ENCODE measurements at regions not wholly inside any gene's neighbourhood (a gene's known extent, or its start where the extent isn't known, plus 50 kb on each side); places are given as distances from the start of the nearest gene placed in this dataset.

- no peak for ATAC-seq (ENCODE audit: low FRiP score)
- 78 to 82% methylated on average over 5 of the region's 5 CpGs for WGBS, 2 donors
- intact Hi-C loops (cut with DNase I): no loop called here
Observed at GRCh38 chr5:39816156-39816845, 391.5 kb upstream of the DAB2 start.

GRCh38 chr5:39815711-39816110, 390.9 kb upstream of the DAB2 start:
- ATAC-seq (ENCODE audit: low FRiP score): no peak
- Histone ChIP-seq H3K4me3 (ENCODE audit: low read length in 2 of 2) (no peak overlapping the region), H3K36me3 (ENCODE audit: control insufficient read depth in 1 of 2, insufficient read depth in 2 of 2, low read length in 1 of 2) (no peaks in the 10 kb centered on the region), H3K9me3 (ENCODE audit: control insufficient read depth, low read length) (no peaks in the 10 kb centered on the region), H3K4me1 (ENCODE audit: control insufficient read depth in 1 of 2, insufficient read depth in 2 of 2, low read length in 2 of 2) (no peaks in the 10 kb centered on the region), H3K27ac (ENCODE audit: low read depth in 1 of 2, low read length in 2 of 2) (no peak overlapping the region), H3K27me3 (ENCODE audit: control insufficient read depth in 1 of 2, insufficient read depth in 2 of 2, low read length in 1 of 2) (no peaks in the 10 kb centered on the region)
- no peak for DNase-seq
- intact Hi-C loops (cut with DNase I): no loop called here
- WGBS, 2 donors: 67 to 77% methylated on average over 2 of the region's 2 CpGs

More at GRCh38 chr5:39816156-39816845, 391.5 kb upstream of the DAB2 start:
- Histone ChIP-seq H3K9me3 (ENCODE audit: control insufficient read depth, low read length) (no peaks in the 10 kb centered on the region), H3K4me3 (ENCODE audit: low read length in 2 of 2) (no peak overlapping the region), H3K36me3 (ENCODE audit: control insufficient read depth in 1 of 2, insufficient read depth in 2 of 2, low read length in 1 of 2) (no peaks in the 10 kb centered on the region), H3K27me3 (ENCODE audit: control insufficient read depth in 1 of 2, insufficient read depth in 2 of 2, low read length in 1 of 2) (no peaks in the 10 kb centered on the region), H3K27ac (ENCODE audit: low read depth in 1 of 2, low read length in 2 of 2) (no peak overlapping the region), H3K4me1 (ENCODE audit: control insufficient read depth in 1 of 2, insufficient read depth in 2 of 2, low read length in 2 of 2) (no peaks in the 10 kb centered on the region)
- no peak for DNase-seq

DNA sequence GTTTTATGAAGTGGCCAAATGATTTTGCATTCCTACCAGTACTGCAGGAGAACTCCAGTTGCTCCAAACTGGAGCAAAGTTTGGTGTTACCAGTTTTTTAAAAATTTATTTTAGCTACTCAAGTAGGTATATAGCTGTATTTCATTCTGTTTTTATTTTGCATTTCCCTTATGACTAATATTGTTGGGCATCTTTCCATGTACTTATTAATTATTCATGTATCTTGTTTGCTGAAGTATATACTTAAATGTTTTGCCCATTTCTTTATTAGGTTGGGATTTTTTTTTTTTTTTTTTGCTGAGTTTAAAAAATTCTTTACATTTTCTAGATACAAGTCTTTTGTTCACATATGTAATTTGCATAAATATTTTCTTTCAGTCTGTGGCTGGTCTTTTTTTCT, 386.6 kb upstream of the DAB2 start:
- Histone ChIP-seq H3K27me3 (ENCODE audit: control insufficient read depth in 1 of 2, insufficient read depth in 2 of 2, low read length in 1 of 2) (no peaks in the 10 kb centered on the region), H3K27ac (ENCODE audit: low read depth in 1 of 2, low read length in 2 of 2) (no peak overlapping the region), H3K4me3 (ENCODE audit: low read length in 2 of 2) (no peak overlapping the region), H3K36me3 (ENCODE audit: control insufficient read depth in 1 of 2, insufficient read depth in 2 of 2, low read length in 1 of 2) (no peaks in the 10 kb centered on the region), H3K9me3 (ENCODE audit: control insufficient read depth, low read length) (no peaks in the 10 kb centered on the region), H3K4me1 (ENCODE audit: control insufficient read depth in 1 of 2, insufficient read depth in 2 of 2, low read length in 2 of 2) (no peaks in the 10 kb centered on the region)
- intact Hi-C loops (cut with DNase I): no loop called here
- ATAC-seq (ENCODE audit: low FRiP score) (no peak), DNase-seq (no peak)

DNA sequence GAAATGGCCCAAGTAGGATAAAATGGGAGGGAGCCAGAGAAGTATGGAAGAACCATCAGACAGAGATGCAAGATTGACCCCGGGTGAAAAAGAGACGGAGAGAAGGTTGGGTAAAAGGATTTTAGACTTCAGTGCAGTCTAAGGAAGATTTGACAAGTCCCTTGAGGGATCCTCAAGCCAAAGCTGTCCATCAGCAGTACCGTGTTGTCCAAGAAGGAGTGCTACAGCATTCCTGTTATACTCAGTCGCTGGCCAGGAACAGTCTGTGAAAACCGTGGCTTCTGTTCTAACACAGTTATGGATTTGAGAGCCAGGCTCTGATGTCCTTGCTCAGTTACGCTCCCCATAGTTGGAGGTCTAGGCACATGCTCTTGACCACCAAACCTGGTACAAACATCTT, 383.9 kb upstream of the DAB2 start:
- intact Hi-C loops (cut with DNase I): no loop called here
- WGBS, 2 donors: 51 to 58% methylated on average over 6 of the region's 6 CpGs
- Histone ChIP-seq H3K4me3 (ENCODE audit: low read length in 2 of 2) (no peak overlapping the region), H3K36me3 (ENCODE audit: control insufficient read depth in 1 of 2, insufficient read depth in 2 of 2, low read length in 1 of 2) (no peaks in the 10 kb centered on the region), H3K9me3 (ENCODE audit: control insufficient read depth, low read length) (no peaks in the 10 kb centered on the region), H3K27ac (ENCODE audit: low read depth in 1 of 2, low read length in 2 of 2) (no peak overlapping the region), H3K27me3 (ENCODE audit: control insufficient read depth in 1 of 2, insufficient read depth in 2 of 2, low read length in 1 of 2) (no peaks in the 10 kb centered on the region), H3K4me1 (ENCODE audit: control insufficient read depth in 1 of 2, insufficient read depth in 2 of 2, low read length in 2 of 2) (no peaks in the 10 kb centered on the region)
- no peak for ATAC-seq (ENCODE audit: low FRiP score)
- no peak for DNase-seq

DNA sequence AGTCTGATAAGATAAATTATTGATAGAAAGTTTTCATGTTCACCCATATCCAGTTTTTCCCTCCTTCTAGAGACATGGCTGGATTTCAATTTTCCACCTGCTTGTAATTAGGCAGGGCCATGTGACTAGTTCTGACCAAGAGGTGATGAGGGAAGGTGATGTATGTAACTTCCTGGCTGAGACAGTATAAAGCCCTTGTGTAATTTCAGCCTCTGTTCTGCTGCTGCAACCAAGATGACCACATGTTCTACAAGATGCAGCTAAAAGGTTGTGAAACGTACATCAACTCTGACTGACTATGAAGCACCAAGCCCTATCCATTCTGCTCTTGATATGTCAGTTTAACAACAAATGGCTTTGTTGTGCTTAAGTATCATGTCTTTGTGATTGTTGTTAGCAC, 376.5 kb upstream of the DAB2 start:
- no peak for ATAC-seq (ENCODE audit: low FRiP score)
- no peak for DNase-seq
- Histone ChIP-seq H3K4me1 (ENCODE audit: control insufficient read depth in 1 of 2, insufficient read depth in 2 of 2, low read length in 2 of 2) (no peaks in the 10 kb centered on the region), H3K27ac (ENCODE audit: low read depth in 1 of 2, low read length in 2 of 2) (no peak overlapping the region), H3K27me3 (ENCODE audit: control insufficient read depth in 1 of 2, insufficient read depth in 2 of 2, low read length in 1 of 2) (no peaks in the 10 kb centered on the region), H3K9me3 (ENCODE audit: control insufficient read depth, low read length) (no peaks in the 10 kb centered on the region), H3K36me3 (ENCODE audit: control insufficient read depth in 1 of 2, insufficient read depth in 2 of 2, low read length in 1 of 2) (no peaks in the 10 kb centered on the region), H3K4me3 (ENCODE audit: low read length in 2 of 2) (no peak overlapping the region)
- WGBS, 2 donors: 79 to 82% methylated on average over 1 of the region's 1 CpG
- intact Hi-C loops (cut with DNase I): no loop called here

DNA sequence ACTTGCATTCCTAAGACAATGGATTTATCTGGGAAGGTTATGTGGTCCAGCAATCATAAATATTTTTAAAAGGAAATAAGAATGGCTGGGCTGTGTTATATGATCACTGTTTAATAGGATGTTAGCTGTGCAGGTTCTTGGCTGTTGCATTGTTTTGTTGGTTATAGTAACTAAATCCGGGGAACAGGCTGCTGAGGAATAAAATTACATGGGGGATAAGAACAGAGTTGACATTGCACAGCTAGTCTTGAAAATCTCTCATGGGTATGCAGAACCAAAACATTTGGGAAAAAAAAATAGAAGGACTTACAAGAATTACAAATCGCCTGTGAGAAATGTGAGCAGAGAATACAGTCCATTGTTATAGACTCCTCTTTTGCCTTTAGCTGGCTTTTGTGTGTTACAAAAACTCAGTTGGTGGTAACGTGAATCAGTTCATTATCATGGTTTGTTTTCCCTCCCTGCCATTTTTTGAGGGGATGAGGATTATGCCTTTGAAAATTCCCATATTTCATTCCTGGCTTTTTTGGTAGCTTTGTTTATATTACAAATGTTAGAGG, 375.3 kb upstream of the DAB2 start:
- 23 to 24% methylated on average over 3 of the region's 3 CpGs for WGBS, 2 donors
- Histone ChIP-seq H3K27me3 (ENCODE audit: control insufficient read depth in 1 of 2, insufficient read depth in 2 of 2, low read length in 1 of 2) (no peaks in the 10 kb centered on the region), H3K36me3 (ENCODE audit: control insufficient read depth in 1 of 2, insufficient read depth in 2 of 2, low read length in 1 of 2) (no peaks in the 10 kb centered on the region), H3K27ac (ENCODE audit: low read depth in 1 of 2, low read length in 2 of 2) (no peak overlapping the region), H3K4me3 (ENCODE audit: low read length in 2 of 2) (no peak overlapping the region), H3K9me3 (ENCODE audit: control insufficient read depth, low read length) (no peaks in the 10 kb centered on the region), H3K4me1 (ENCODE audit: control insufficient read depth in 1 of 2, insufficient read depth in 2 of 2, low read length in 2 of 2) (no peaks in the 10 kb centered on the region)
- no peak for DNase-seq
- intact Hi-C loops (cut with DNase I): no loop called here
- ATAC-seq (ENCODE audit: low FRiP score): no peak

DNA sequence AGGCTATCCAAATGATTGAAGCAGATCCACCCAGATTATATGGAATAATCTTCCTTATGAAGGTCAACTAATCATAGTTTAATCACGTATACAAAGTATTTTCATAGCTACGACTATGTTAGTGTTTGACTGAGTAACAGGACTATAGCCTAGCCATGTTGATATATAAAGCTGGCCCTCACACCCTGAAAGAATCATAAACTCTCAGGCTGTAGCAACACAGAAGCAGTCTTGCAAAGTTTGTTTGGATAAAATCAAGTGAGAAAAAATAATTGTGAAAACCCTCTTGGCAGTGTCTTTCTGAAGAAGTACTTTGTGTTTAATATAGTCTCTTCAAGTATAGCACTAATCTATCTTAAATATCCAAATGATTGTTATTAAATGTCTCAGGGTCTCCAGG, 374.5 kb upstream of the DAB2 start:
- intact Hi-C loops (cut with DNase I): no loop called here
- H3K27me3 ChIP-seq (ENCODE audit: control insufficient read depth in 1 of 2, insufficient read depth in 2 of 2, low read length in 1 of 2): no peaks in the 10 kb centered on the region
- H3K4me1 ChIP-seq (ENCODE audit: control insufficient read depth in 1 of 2, insufficient read depth in 2 of 2, low read length in 2 of 2): no peaks in the 10 kb centered on the region
- WGBS, 2 donors: 50 to 57% methylated on average over 2 of the region's 2 CpGs
- no peaks in the 10 kb centered on the region for H3K36me3 ChIP-seq (ENCODE audit: control insufficient read depth in 1 of 2, insufficient read depth in 2 of 2, low read length in 1 of 2)
- no peak overlapping the region for H3K27ac ChIP-seq (ENCODE audit: low read depth in 1 of 2, low read length in 2 of 2)
- no peaks in the 10 kb centered on the region for H3K9me3 ChIP-seq (ENCODE audit: control insufficient read depth, low read length)
- no peak for ATAC-seq (ENCODE audit: low FRiP score)
- no peak for DNase-seq
- H3K4me3 ChIP-seq (ENCODE audit: low read length in 2 of 2): no peak overlapping the region

GRCh38 chr5:39794513-39795210, 369.9 kb upstream of the DAB2 start:
- H3K4me3 ChIP-seq (ENCODE audit: low read length in 2 of 2): no peak overlapping the region
- no peaks in the 10 kb centered on the region for H3K36me3 ChIP-seq (ENCODE audit: control insufficient read depth in 1 of 2, insufficient read depth in 2 of 2, low read length in 1 of 2)
- H3K27ac ChIP-seq (ENCODE audit: low read depth in 1 of 2, low read length in 2 of 2): no peak overlapping the region
- DNase-seq (no peak), ATAC-seq (ENCODE audit: low FRiP score) (no peak)
- WGBS, 2 donors: 7 to 12% methylated on average over 5 of the region's 5 CpGs
- H3K9me3 ChIP-seq (ENCODE audit: control insufficient read depth, low read length): no peaks in the 10 kb centered on the region
- H3K4me1 ChIP-seq (ENCODE audit: control insufficient read depth in 1 of 2, insufficient read depth in 2 of 2, low read length in 2 of 2): no peaks in the 10 kb centered on the region
- no peaks in the 10 kb centered on the region for H3K27me3 ChIP-seq (ENCODE audit: control insufficient read depth in 1 of 2, insufficient read depth in 2 of 2, low read length in 1 of 2)
- intact Hi-C loops (cut with DNase I): no loop called here

DNA sequence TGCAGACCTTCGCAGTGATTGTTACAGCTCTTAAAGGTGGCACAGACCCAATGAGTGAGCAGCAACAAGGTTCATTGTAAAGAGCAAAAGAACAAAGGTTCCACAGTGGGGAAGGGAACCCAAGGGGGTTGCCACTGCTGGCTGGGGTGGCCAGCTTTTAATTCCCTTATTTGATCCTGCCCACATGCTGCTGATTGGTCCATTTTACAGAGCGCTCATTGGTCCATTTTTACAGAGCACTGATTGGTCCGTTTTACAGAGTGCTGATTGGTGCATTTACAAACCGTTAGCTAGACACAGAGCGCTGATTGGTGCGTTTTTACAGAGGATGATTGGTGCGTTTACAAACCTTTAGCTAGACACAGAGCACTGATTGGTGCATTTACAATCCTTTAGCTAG, 360.6 kb upstream of the DAB2 start:
- Histone ChIP-seq H3K4me3 (ENCODE audit: low read length in 2 of 2) (no peak overlapping the region), H3K4me1 (ENCODE audit: control insufficient read depth in 1 of 2, insufficient read depth in 2 of 2, low read length in 2 of 2) (no peaks in the 10 kb centered on the region), H3K9me3 (ENCODE audit: control insufficient read depth, low read length) (no peaks in the 10 kb centered on the region), H3K36me3 (ENCODE audit: control insufficient read depth in 1 of 2, insufficient read depth in 2 of 2, low read length in 1 of 2) (no peaks in the 10 kb centered on the region), H3K27ac (ENCODE audit: low read depth in 1 of 2, low read length in 2 of 2) (no peak overlapping the region), H3K27me3 (ENCODE audit: control insufficient read depth in 1 of 2, insufficient read depth in 2 of 2, low read length in 1 of 2) (no peaks in the 10 kb centered on the region)
- WGBS, 2 donors: 94 to 96% methylated on average over 7 of the region's 7 CpGs
- intact Hi-C loops (cut with DNase I): no loop called here
- ATAC-seq (ENCODE audit: low FRiP score): no peak
- DNase-seq: no peak

All from aorta (tissue), 5 donors.